HG02970 (cell line): ENCODE measurements at regions not wholly inside any gene's neighbourhood (a gene's known extent, or its start where the extent isn't known, plus 50 kb on each side); places are given as distances from the start of the nearest gene placed in this dataset.

ENCODE experiments used
- ATAC-seq: cut with Tn5 transposase; IDR thresholded peaks from one replicate; pipeline ENCODE4 v1.9.1; 2021; ENCODE audit warnings: mild to moderate bottlenecking, moderate library complexity, moderate number of reproducible peaks; ENCODE audit not compliant: unreplicated experiment, low FRiP score

- ATAC-seq, result no peak
These were observed 363.8 kb upstream of the TMEM132C start for GRCh38 chr12:127903146-127903545.

GRCh38 chr12:127909041-127909440 is 357.9 kb upstream of the TMEM132C start:
- ATAC-seq, result no peak

GRCh38 chr12:127911291-127911690 is 355.7 kb upstream of the TMEM132C start:
- no peak for ATAC-seq

- ATAC-seq, result no peak
These were observed 354.8 kb upstream of the TMEM132C start for GRCh38 chr12:127912035-127912665.

- no peak for ATAC-seq
These were observed 343.5 kb upstream of the TMEM132C start for GRCh38 chr12:127923501-127923900.

GRCh38 chr12:127925971-127926370 is 341.0 kb upstream of the TMEM132C start:
- no peak for ATAC-seq

- no peak for ATAC-seq
These were observed 338.8 kb upstream of the TMEM132C start for GRCh38 chr12:127928178-127928577.

GRCh38 chr12:127928615-127929571 is 338.1 kb upstream of the TMEM132C start:
- ATAC-seq, result no peak

- no peak for ATAC-seq
These were observed 336.8 kb upstream of the TMEM132C start for GRCh38 chr12:127930122-127930521.

- no peak for ATAC-seq
These were observed 332.6 kb upstream of the TMEM132C start for GRCh38 chr12:127934409-127934808.

GRCh38 chr12:127936463-127936862 is 330.5 kb upstream of the TMEM132C start:
- no peak for ATAC-seq

GRCh38 chr12:127941332-127941731 is 325.6 kb upstream of the TMEM132C start:
- ATAC-seq, result no peak

- ATAC-seq, result no peak
These were observed 324.0 kb upstream of the TMEM132C start for GRCh38 chr12:127942981-127943380.

- ATAC-seq, result no peak
These were observed 323.3 kb upstream of the TMEM132C start for GRCh38 chr12:127943481-127944210.

- no peak for ATAC-seq
These were observed 322.6 kb upstream of the TMEM132C start for GRCh38 chr12:127944211-127944899.

GRCh38 chr12:127957001-127957660 is 309.8 kb upstream of the TMEM132C start:
- no peak for ATAC-seq

GRCh38 chr12:127962303-127962702 is 304.7 kb upstream of the TMEM132C start:
- ATAC-seq, result no peak

GRCh38 chr12:127963933-127964332 is 303.0 kb upstream of the TMEM132C start:
- ATAC-seq, result no peak

GRCh38 chr12:127964717-127965116 is 302.3 kb upstream of the TMEM132C start:
- no peak for ATAC-seq

GRCh38 chr12:127966331-127966730 is 300.6 kb upstream of the TMEM132C start:
- ATAC-seq, result no peak
